CD4-positive, alpha-beta T cell treated with Interleukin-15 for 1 hour (primary cell): ENCODE measurements at regions not wholly inside any gene's neighbourhood (a gene's known extent, or its start where the extent isn't known, plus 50 kb on each side); places are given as distances from the start of the nearest gene placed in this dataset.

Experiments used
- DNase-seq: peaks from one replicate; pipeline ENCODE4 v3.0.0-alpha.2; 2020

GRCh38 chr15:66832664-66833063 lies 130.6 kb downstream of the SMAD6 start:
- DNase-seq = no peak

- peak; percentile 29 for DNase-seq
Measured at GRCh38 chr15:66833371-66833770, 131.3 kb downstream of the SMAD6 start.

- no peak for DNase-seq
Measured at GRCh38 chr15:66833803-66834202, 131.8 kb downstream of the SMAD6 start.

- peak; percentile 44 for DNase-seq
Measured at GRCh38 chr15:66834881-66835878, 133.1 kb downstream of the SMAD6 start.

- DNase-seq = no peak
Measured at GRCh38 chr15:66836231-66837030, 134.4 kb downstream of the SMAD6 start.

GRCh38 chr15:66838202-66838601 lies 136.2 kb downstream of the SMAD6 start:
- DNase-seq = no peak

GRCh38 chr15:66838671-66839239 lies 136.7 kb downstream of the SMAD6 start:
- DNase-seq = no peak

- DNase-seq = no peak
Measured at GRCh38 chr15:66839506-66840112, 137.6 kb downstream of the SMAD6 start.

GRCh38 chr15:66840615-66841390 lies 138.8 kb downstream of the SMAD6 start:
- DNase-seq = no peak

- DNase-seq = peak; percentile 45
Measured at GRCh38 chr15:66841953-66842681, 140.1 kb downstream of the SMAD6 start.

GRCh38 chr15:66842710-66843441 lies 140.8 kb downstream of the SMAD6 start:
- DNase-seq = peak; percentile 30

- no peak for DNase-seq
Measured at GRCh38 chr15:66843581-66843980, 141.5 kb downstream of the SMAD6 start.

GRCh38 chr15:66844041-66844746 lies 142.2 kb downstream of the SMAD6 start:
- no peak for DNase-seq

- DNase-seq = no peak
Measured at GRCh38 chr15:66844747-66845145, 142.7 kb downstream of the SMAD6 start.

- no peak for DNase-seq
Measured at GRCh38 chr15:66845266-66845785, 143.3 kb downstream of the SMAD6 start.

GRCh38 chr15:66846031-66846430 lies 144.0 kb downstream of the SMAD6 start:
- DNase-seq = no peak

GRCh38 chr15:66846811-66847210 lies 144.8 kb downstream of the SMAD6 start:
- no peak for DNase-seq

GRCh38 chr15:66847565-66847991 lies 145.5 kb downstream of the SMAD6 start:
- no peak for DNase-seq

GRCh38 chr15:66848116-66848515 lies 146.1 kb downstream of the SMAD6 start:
- no peak for DNase-seq
